ENCODE measurements at regions not wholly inside any gene's neighbourhood (a gene's known extent, or its start where the extent isn't known, plus 50 kb on each side); places are given as distances from the start of the nearest gene placed in this dataset.

DNA sequence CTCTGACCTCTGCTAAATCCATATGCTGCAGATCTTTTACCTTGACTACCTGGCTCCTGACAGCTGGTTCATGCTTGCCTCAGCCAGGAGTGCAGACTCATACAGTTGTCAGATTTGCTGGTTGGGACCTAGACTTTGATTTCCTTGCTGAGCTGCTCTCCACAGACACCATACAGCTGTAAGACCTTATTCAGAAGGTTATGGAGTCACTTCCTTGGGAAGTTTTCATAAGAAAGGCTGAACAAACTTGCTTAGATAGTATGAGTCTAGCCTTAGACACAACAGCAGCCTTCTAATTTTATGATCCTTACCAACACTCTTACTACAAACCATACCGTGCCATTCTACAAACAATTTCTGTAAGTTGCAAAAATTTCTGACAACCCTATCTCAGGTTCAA lies 102.9 kb downstream of the EDN1 start:
- no peak for TF ChIP-seq EZH2 (IDR thresholded peaks at IDR 0.05; ENCODE audit: low read length, missing control alignments)
- TF ChIP-seq, protein P1, sequence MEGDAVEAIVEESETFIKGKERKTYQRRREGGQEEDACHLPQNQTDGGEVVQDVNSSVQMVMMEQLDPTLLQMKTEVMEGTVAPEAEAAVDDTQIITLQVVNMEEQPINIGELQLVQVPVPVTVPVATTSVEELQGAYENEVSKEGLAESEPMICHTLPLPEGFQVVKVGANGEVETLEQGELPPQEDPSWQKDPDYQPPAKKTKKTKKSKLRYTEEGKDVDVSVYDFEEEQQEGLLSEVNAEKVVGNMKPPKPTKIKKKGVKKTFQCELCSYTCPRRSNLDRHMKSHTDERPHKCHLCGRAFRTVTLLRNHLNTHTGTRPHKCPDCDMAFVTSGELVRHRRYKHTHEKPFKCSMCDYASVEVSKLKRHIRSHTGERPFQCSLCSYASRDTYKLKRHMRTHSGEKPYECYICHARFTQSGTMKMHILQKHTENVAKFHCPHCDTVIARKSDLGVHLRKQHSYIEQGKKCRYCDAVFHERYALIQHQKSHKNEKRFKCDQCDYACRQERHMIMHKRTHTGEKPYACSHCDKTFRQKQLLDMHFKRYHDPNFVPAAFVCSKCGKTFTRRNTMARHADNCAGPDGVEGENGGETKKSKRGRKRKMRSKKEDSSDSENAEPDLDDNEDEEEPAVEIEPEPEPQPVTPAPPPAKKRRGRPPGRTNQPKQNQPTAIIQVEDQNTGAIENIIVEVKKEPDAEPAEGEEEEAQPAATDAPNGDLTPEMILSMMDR (conservative IDR thresholded peaks at IDR 0.05 in 1 of 2, IDR thresholded peaks at IDR 0.05 in 1 of 2; ENCODE audit: low read depth in 1 of 2, low read length in 2 of 2): no peak

All from fibroblast of lung (primary cell).